Common myeloid progenitor, CD34-positive (primary cell): ENCODE measurements at regions not wholly inside any gene's neighbourhood (a gene's known extent, or its start where the extent isn't known, plus 50 kb on each side); places are given as distances from the start of the nearest gene placed in this dataset.

Source experiments
- CTCF ChIA-PET: fragments of 350-600 bp; sonication (Branson Sonifier 250); formaldehyde crosslinking; loops from one replicate; lab custom pipeline; 2021; ENCODE audit warnings: antibody characterized with exemption; lab: Charles Lee
- POLR2A ChIA-PET: fragments of 350-600 bp; sonication (Branson Sonifier 250); formaldehyde crosslinking; loops from one replicate; lab custom pipeline; 2021; ENCODE audit warnings: antibody characterized with exemption; lab: Charles Lee
- DNase-seq, 3 donors: peaks; one replicate each; pipeline versions ENCODE4 v3.0.0 to v3.0.0-alpha.2; 2013
- H3K27ac ChIP-seq, 2 experiments: 1 replicate in 1 of 2; 2 replicates in 1 of 2; pipeline ENCODE4 v1.7.0; 2013; ENCODE audit warnings: inconsistent platforms in 2 of 2, low read length in 2 of 2, mild to moderate bottlenecking in 2 of 2, low read depth in 1 of 2, moderate library complexity in 1 of 2; ENCODE audit not compliant: severe bottlenecking in 2 of 2, insufficient read depth in 1 of 2, poor library complexity in 1 of 2
- H3K27me3 ChIP-seq, 5 experiments: replicated peaks in 2 of 5; 1 replicate in 3 of 5; 2 replicates in 2 of 5; pipeline versions ENCODE4 v1.6.1 to v1.7.0; 2013; ENCODE audit warnings: low read length in 4 of 5, mild to moderate bottlenecking in 2 of 5, moderate library complexity in 2 of 5, inconsistent platforms in 1 of 5; ENCODE audit not compliant: insufficient read depth in 5 of 5, control insufficient read depth in 4 of 5
- H3K36me3 ChIP-seq, 4 experiments: 1 replicate in 2 of 4; 2 replicates in 2 of 4; pipeline versions ENCODE4 v1.6.1 to v1.7.0; 2013; ENCODE audit warnings: low read length in 3 of 4, control low read depth in 1 of 4, mild to moderate bottlenecking in 1 of 4; ENCODE audit not compliant: control insufficient read depth in 4 of 4, insufficient read depth in 4 of 4
- H3K4me1 ChIP-seq, 4 experiments: 1 replicate in 3 of 4; 2 replicates in 1 of 4; pipeline versions ENCODE4 v1.6.1 to v1.7.1; 2013; ENCODE audit warnings: low read length in 3 of 4, mild to moderate bottlenecking in 3 of 4, control low read depth in 1 of 4, inconsistent platforms in 1 of 4, moderate library complexity in 1 of 4; ENCODE audit not compliant: control insufficient read depth in 4 of 4, insufficient read depth in 4 of 4; ENCODE audit errors: control extremely low read depth in 1 of 4
- H3K4me3 ChIP-seq, 7 experiments: 1 replicate in 4 of 7; 2 replicates in 3 of 7; pipeline versions ENCODE4 v1.5.1 to v1.7.0; 2013; ENCODE audit warnings: mild to moderate bottlenecking in 7 of 7, low read length in 6 of 7, moderate library complexity in 6 of 7, inconsistent platforms in 2 of 7, low read depth in 2 of 7, control low read depth in 1 of 7; ENCODE audit not compliant: insufficient read depth in 4 of 7, control insufficient read depth in 1 of 7; ENCODE audit errors: extremely low read depth in 1 of 7
- H3K9me3 ChIP-seq, 5 experiments: 1 replicate in 4 of 5; 2 replicates in 1 of 5; pipeline versions ENCODE4 v1.6.1 to v1.7.1; 2013; ENCODE audit warnings: low read length in 4 of 5, mild to moderate bottlenecking in 2 of 5, inconsistent platforms in 1 of 5, low read depth in 1 of 5, moderate library complexity in 1 of 5; ENCODE audit not compliant: control insufficient read depth in 4 of 5, insufficient read depth in 2 of 5; ENCODE audit errors: control extremely low read depth in 1 of 5
- WGBS: methylation state at CpG from one replicate; pipeline ENCODE4 v1.1.5; 2013; ENCODE audit not compliant: insufficient coverage; 5-methylcytosine and 5-hydroxymethylcytosine counted together

DNA sequence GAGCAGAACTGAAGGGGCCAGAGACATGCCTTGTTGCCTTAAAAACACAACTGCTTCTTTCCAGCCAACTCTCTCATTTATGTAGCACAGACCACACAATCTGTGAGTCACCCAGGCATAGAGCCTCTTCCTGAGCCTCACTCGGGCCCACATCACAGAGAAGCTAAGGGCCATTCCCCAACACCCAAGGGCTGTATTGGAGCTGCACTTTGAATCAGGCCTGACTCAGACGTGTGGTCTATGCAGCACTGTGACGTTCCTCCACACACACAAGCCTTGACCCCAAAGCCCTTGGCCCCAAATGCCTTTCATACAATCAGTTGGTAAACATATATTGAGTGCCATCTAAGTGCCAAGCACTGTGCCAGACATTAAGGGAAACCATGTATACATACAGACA, 308.9 kb upstream of the DYNLRB2 start:
- no peaks in the 10 kb centered on the region for H3K9me3 ChIP-seq
- ChIA-PET CTCF (no interaction called here), POLR2A (no interaction called here)
- H3K27ac ChIP-seq: no peak overlapping the region
- no peaks in the 10 kb centered on the region for H3K27me3 ChIP-seq
- H3K36me3 ChIP-seq: no peaks in the 10 kb centered on the region
- H3K4me3 ChIP-seq: no peak overlapping the region
- 100% methylated on average over 3 of the region's 3 CpGs for WGBS
- H3K4me1 ChIP-seq: no peaks in the 10 kb centered on the region
- DNase-seq: no peak

DNA sequence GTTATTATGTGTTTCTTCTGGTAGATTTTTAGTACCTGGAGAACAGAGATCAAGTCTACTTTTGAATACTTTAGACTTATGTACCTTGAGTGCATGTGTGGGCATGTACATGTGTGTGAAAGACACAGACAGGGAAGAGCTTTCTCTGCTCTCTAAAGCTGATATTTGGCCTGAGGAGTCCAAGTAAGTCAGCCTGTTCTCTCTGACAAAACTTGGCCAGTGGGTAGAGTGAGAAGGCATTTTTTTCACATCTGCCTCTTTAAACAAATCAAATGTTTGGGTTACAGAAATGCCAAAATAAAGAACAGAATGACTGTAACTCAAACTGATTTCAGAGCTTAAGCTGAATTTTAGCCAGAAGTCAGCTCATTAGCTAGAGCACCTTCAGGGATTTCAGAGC, 309.7 kb upstream of the DYNLRB2 start:
- no peak overlapping the region for H3K4me3 ChIP-seq
- no peak for DNase-seq
- ChIA-PET CTCF (no interaction called here), POLR2A (no interaction called here)
- H3K36me3 ChIP-seq: no peaks in the 10 kb centered on the region
- H3K9me3 ChIP-seq: peaks cover 0 to 5% (median 0%) of the 10 kb centered on the region in 5 experiments
- no peaks in the 10 kb centered on the region for H3K27me3 ChIP-seq
- no peaks in the 10 kb centered on the region for H3K4me1 ChIP-seq
- no peak overlapping the region for H3K27ac ChIP-seq

DNA sequence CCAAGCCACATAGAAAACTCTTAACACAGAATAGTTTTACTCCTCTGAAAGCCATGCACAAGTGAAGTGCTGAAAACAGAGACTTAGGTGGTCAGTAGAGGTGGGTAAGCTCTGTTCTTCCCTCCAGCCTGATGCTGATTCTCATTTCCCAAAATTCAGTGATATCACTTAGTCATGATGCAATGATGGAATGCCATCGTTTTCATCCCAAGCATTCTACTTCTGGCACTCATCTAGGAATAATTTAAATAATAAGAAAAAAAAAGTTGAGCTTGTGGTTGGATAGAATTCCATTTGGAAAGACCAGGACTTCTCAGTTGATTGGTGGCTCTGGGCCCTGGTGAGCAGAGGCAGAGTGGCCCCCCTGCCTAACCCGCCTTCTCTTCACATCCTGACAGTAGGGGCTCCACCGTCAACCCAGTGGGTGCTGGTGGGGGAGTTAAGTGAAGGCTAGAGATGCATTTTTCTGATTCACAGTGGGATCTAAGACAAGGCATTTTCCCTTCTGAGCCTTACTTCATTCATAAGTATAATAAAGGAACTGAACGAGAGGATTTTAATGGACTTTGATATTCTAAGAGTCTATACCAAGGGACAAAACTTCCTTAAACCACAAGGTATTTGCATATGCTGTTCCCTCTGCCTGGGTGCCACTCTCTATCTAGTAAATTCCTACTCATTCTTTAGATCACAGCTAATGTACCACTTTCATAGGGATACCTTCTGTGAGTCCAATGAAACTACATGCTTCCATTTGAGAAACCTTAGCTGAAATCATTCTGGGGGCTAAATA, 310.3 kb upstream of the DYNLRB2 start:
- no peaks in the 10 kb centered on the region for H3K27me3 ChIP-seq
- CTCF ChIA-PET: no interaction called here
- no peaks in the 10 kb centered on the region for H3K4me1 ChIP-seq
- peaks cover 0 to 7% (median 0%) of the 10 kb centered on the region in 5 experiments for H3K9me3 ChIP-seq
- POLR2A ChIA-PET: no interaction called here
- no peak for DNase-seq
- H3K36me3 ChIP-seq: no peaks in the 10 kb centered on the region
- no CpG with 5 or more reads among the region's 4 CpGs for WGBS
- no peak overlapping the region for H3K4me3 ChIP-seq
- no peak overlapping the region for H3K27ac ChIP-seq

DNA sequence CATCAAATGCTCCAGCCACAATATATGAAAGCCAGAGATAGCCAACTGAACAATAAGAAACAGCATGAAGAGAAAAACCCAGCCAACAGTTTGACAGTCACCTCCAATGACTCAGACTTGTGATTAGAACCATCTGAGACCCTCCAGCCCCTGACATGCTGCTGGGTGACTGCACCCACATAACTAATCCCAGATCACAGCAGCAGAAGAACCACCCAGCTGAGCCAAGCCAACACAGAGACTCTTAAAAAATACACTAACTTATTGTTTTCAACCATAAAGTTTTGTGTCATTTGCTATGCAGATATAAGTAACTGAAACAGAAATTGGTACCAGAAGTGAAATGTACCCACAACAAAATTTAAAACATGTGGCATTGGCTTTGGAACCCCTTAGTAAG, 314.3 kb upstream of the DYNLRB2 start:
- H3K27ac ChIP-seq: no peak overlapping the region
- H3K9me3 ChIP-seq: peaks cover 0 to 7% (median 0%) of the 10 kb centered on the region in 5 experiments
- POLR2A ChIA-PET: no interaction called here
- H3K27me3 ChIP-seq: no peaks in the 10 kb centered on the region
- DNase-seq: no peak
- H3K36me3 ChIP-seq: no peaks in the 10 kb centered on the region
- no peaks in the 10 kb centered on the region for H3K4me1 ChIP-seq
- CTCF ChIA-PET: no interaction called here
- no peak overlapping the region for H3K4me3 ChIP-seq

DNA sequence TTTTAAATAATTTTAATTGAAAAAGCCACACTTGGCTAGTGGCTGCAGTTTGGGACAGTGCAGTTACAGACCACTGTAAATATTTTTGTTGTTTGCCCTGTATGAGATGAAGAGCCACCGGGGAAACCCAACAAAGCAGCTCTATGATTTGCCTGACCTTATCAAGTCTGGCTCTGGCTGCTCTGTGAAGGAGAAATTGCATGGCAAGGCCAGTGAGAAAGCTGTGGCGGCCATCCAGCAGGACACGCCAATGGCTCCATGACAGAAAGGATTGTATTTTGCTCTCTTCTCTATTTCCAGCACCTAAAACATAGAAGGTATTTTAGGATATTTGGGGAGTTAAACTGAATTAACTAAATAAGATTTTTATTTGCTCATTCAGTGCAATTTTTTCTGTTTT, 330.0 kb upstream of the DYNLRB2 start:
- H3K27ac ChIP-seq: no peak overlapping the region
- H3K4me3 ChIP-seq: no peak overlapping the region
- no peaks in the 10 kb centered on the region for H3K36me3 ChIP-seq
- CTCF ChIA-PET: no interaction called here
- no peak for DNase-seq
- WGBS: 90% methylated on average over 1 of the region's 3 CpGs
- no peaks in the 10 kb centered on the region for H3K27me3 ChIP-seq
- POLR2A ChIA-PET: no interaction called here
- no peaks in the 10 kb centered on the region for H3K4me1 ChIP-seq
- peaks cover 0 to 1% (median 0%) of the 10 kb centered on the region in 5 experiments for H3K9me3 ChIP-seq

DNA sequence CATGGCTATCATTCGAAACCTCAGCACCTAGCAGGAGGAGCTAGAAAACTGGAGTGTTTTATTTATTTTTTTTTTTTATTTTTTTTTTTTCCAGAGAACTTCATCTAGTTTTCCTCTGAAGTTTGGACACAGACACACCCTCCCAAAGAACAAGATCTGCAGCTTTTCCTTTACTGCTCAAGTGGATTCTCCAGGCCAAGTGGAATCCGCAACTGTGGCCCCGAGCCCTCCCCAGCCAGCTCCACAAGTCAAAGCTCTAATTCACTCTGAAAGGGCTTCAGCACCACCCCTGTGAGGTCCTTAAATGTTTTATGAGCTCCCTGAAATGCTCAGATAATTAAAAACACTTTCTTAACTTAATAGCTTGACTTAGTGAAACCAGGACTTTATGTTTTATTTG, 332.1 kb upstream of the DYNLRB2 start:
- peaks cover 0 to 2% (median 0%) of the 10 kb centered on the region in 5 experiments for H3K27me3 ChIP-seq
- H3K4me1 ChIP-seq: no peaks in the 10 kb centered on the region
- no peak overlapping the region for H3K27ac ChIP-seq
- 100% methylated on average over 2 of the region's 3 CpGs for WGBS
- no peak overlapping the region for H3K4me3 ChIP-seq
- no peaks in the 10 kb centered on the region for H3K36me3 ChIP-seq
- ChIA-PET POLR2A (no interaction called here), CTCF (interaction anchor here (1.1 kb wide), 1 partner anchor 9 kb away, joined by 3 read pairs; no protein-coding TSS in a partner anchor)
- H3K9me3 ChIP-seq: peaks cover 0 to 1% (median 0%) of the 10 kb centered on the region in 5 experiments
- DNase-seq: no peak

DNA sequence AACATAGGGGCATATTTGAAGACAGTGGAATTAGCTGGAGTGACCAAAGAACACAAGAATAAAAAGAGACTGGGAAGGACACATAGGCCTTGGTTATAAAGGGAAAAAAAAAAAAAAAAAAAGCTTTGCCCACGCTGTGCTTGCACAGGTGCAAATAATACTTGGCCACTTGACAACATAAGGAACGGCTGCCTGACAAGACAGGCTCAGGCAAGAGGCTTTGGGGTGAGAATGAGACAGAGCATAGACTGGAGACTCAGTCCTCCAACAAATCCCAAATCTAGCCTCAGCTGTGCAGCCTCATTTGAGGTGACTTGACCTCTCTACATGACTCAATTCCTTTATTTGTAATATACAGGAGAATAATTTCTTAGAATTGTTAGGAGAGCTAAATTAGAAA, 332.8 kb upstream of the DYNLRB2 start:
- ChIA-PET POLR2A (no interaction called here), CTCF (interaction anchor here (1.1 kb wide), 1 partner anchor 9 kb away, joined by 3 read pairs; no protein-coding TSS in a partner anchor)
- Histone ChIP-seq H3K27ac (no peak overlapping the region), H3K4me3 (no peak overlapping the region), H3K27me3 (peaks cover 0 to 4% (median 0%) of the 10 kb centered on the region in 5 experiments), H3K9me3 (no peaks in the 10 kb centered on the region), H3K4me1 (no peaks in the 10 kb centered on the region), H3K36me3 (no peaks in the 10 kb centered on the region)
- WGBS: 100% methylated on average over 1 of the region's 2 CpGs
- DNase-seq: no peak
